Type B pancreatic cell (in vitro differentiated cells): ENCODE measurements at regions not wholly inside any gene's neighbourhood (a gene's known extent, or its start where the extent isn't known, plus 50 kb on each side); places are given as distances from the start of the nearest gene placed in this dataset.
A peak's percentile ranks its signal among the peaks of the same experiment; 100 is the strongest.

Experiments used
- DNase-seq: peaks from one replicate; pipeline ENCODE4 v3.0.0; 2021; ENCODE audit warnings: mixed read lengths; ENCODE audit not compliant: unreplicated experiment; ENCODE audit errors: extremely low spot score
- H3K27ac Mint-ChIP-seq: 2 replicates; pipeline ENCODE4 v1.8.0; 2021; ENCODE audit warnings: mild to moderate bottlenecking, mixed read lengths
- H3K27me3 Mint-ChIP-seq: 2 replicates; pipeline ENCODE4 v1.8.0; 2021; ENCODE audit warnings: mixed read lengths
- H3K36me3 Mint-ChIP-seq: 2 replicates; pipeline ENCODE4 v1.8.0; 2021; ENCODE audit warnings: mixed read lengths
- H3K4me1 Mint-ChIP-seq: one replicate; pipeline ENCODE4 v1.8.0; 2021; ENCODE audit warnings: mixed read lengths; ENCODE audit not compliant: unreplicated experiment
- H3K4me3 Mint-ChIP-seq: 2 replicates; pipeline ENCODE4 v1.8.0; 2021; ENCODE audit warnings: mild to moderate bottlenecking, mixed read lengths
- H3K9me3 Mint-ChIP-seq: 2 replicates; pipeline ENCODE4 v1.8.0; 2021; ENCODE audit warnings: mixed read lengths
- TF ChIP-seq, protein P1 (sequence below): fragments of 200-600 bp; sonication (generic); conservative IDR thresholded peaks from 2 replicates; pipeline ENCODE4 v1.5.0; 2021; ENCODE audit warnings: antibody characterized with exemption, mild to moderate bottlenecking

GRCh38 chr2:235170536-235171521 is 219.0 kb downstream of the SH3BP4 start:
- H3K36me3 Mint-ChIP-seq: no peaks in the 10 kb centered on the region
- no peaks in the 10 kb centered on the region for H3K27me3 Mint-ChIP-seq
- H3K4me1 Mint-ChIP-seq: peaks cover 19% of the 10 kb centered on the region
- H3K27ac Mint-ChIP-seq: peak overlapping the region; percentile 73
- peaks cover 2% of the 10 kb centered on the region for H3K9me3 Mint-ChIP-seq
- no peak for DNase-seq
- H3K4me3 Mint-ChIP-seq: peak overlapping the region; percentile 53
- TF ChIP-seq, protein P1, sequence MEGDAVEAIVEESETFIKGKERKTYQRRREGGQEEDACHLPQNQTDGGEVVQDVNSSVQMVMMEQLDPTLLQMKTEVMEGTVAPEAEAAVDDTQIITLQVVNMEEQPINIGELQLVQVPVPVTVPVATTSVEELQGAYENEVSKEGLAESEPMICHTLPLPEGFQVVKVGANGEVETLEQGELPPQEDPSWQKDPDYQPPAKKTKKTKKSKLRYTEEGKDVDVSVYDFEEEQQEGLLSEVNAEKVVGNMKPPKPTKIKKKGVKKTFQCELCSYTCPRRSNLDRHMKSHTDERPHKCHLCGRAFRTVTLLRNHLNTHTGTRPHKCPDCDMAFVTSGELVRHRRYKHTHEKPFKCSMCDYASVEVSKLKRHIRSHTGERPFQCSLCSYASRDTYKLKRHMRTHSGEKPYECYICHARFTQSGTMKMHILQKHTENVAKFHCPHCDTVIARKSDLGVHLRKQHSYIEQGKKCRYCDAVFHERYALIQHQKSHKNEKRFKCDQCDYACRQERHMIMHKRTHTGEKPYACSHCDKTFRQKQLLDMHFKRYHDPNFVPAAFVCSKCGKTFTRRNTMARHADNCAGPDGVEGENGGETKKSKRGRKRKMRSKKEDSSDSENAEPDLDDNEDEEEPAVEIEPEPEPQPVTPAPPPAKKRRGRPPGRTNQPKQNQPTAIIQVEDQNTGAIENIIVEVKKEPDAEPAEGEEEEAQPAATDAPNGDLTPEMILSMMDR: peak; percentile 66

DNA sequence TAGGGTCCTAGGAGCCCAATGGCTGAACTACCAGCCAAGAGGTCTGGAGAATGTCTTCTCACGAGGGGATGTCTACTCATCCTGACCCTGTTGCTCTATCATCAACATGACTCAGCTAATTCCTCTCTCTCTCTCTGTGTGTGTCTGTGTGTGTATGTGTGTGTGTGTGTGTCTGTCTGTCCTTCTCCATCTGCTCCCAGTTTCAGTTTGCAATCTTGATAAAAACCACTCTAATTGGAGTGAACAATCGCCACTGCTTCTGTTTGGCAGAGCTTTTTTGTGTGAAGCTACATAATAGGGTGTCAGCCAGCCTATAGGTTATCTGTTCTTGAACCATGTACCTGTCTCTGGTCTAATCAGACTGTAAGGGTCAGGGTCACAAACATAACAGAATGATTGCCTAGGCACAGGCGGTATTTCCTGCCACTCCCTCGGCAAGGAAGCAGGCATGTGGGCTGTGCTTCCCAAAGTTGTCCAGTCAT is 219.8 kb downstream of the SH3BP4 start:
- Mint-ChIP-seq H3K4me1 (peaks cover 19% of the 10 kb centered on the region), H3K36me3 (no peaks in the 10 kb centered on the region), H3K27ac (peak overlapping the region; percentile 73), H3K27me3 (no peaks in the 10 kb centered on the region), H3K9me3 (peaks cover 8% of the 10 kb centered on the region), H3K4me3 (peak overlapping the region; percentile 8)
- TF ChIP-seq, protein P1: no peak
- no peak for DNase-seq

- Mint-ChIP-seq H3K27me3 (peaks cover 10% of the 10 kb centered on the region), H3K36me3 (no peaks in the 10 kb centered on the region), H3K4me1 (peaks cover 26% of the 10 kb centered on the region), H3K27ac (no peak overlapping the region), H3K4me3 (no peak overlapping the region), H3K9me3 (peaks cover 12% of the 10 kb centered on the region)
- DNase-seq: no peak
- TF ChIP-seq, protein P1: no peak
Observed at GRCh38 chr2:235180642-235181041, 228.8 kb downstream of the SH3BP4 start.

DNA sequence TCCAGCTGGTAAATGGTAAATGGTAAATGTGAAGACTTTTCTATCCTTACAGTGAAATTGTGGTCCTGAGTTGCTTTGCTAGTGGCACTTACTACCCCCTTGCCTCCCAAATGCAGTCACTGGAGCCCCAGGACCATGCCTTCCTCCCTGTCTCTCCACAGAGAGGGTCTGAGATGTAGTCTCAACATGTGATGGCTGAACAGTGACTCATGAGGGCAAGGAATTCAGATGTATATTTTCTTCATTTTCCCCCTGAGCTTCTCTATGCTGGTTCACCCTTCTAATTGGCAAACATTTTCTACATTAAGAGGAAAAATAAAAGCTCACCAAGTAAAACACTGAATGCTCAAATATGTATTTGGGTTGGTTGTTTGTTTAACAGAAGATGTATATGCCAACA is 232.0 kb downstream of the SH3BP4 start:
- TF ChIP-seq, protein P1: no peak
- Mint-ChIP-seq H3K4me1 (peaks cover 26% of the 10 kb centered on the region), H3K36me3 (no peaks in the 10 kb centered on the region), H3K4me3 (no peak overlapping the region), H3K27ac (no peak overlapping the region), H3K27me3 (peaks cover 10% of the 10 kb centered on the region), H3K9me3 (no peaks in the 10 kb centered on the region)
- DNase-seq: no peak

DNA sequence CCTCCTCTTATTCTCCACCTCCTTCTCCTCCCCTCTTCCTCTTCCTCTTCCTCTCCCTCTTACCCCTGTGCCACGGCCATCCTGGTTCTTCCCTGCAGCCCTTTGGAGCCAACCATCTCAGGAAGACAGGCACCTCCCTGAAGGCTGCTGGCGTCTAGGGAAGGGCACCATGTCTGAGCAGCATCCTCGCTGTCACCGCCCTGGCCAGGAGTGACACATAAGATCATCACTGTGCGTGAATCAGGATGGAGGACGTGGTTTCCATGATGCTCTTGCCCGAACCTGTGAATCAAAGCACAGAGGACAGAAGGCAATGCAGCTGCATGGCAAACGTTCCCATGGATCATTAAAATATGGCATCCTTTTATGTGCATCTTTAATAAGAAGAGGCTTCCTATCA is 236.0 kb downstream of the SH3BP4 start:
- DNase-seq: no peak
- TF ChIP-seq, protein P1: no peak
- Mint-ChIP-seq H3K27me3 (peaks cover 7% of the 10 kb centered on the region), H3K4me3 (no peak overlapping the region), H3K27ac (no peak overlapping the region), H3K36me3 (no peaks in the 10 kb centered on the region), H3K4me1 (peaks cover 17% of the 10 kb centered on the region), H3K9me3 (no peaks in the 10 kb centered on the region)
